ENCODE measurements at regions not wholly inside any gene's neighbourhood (a gene's known extent, or its start where the extent isn't known, plus 50 kb on each side); places are given as distances from the start of the nearest gene placed in this dataset.
"Not testable (repeated sequence)": the region's sequence is repeated elsewhere in the genome, so short reads cannot be mapped to it uniquely, and the experiment has no call there.

DNA sequence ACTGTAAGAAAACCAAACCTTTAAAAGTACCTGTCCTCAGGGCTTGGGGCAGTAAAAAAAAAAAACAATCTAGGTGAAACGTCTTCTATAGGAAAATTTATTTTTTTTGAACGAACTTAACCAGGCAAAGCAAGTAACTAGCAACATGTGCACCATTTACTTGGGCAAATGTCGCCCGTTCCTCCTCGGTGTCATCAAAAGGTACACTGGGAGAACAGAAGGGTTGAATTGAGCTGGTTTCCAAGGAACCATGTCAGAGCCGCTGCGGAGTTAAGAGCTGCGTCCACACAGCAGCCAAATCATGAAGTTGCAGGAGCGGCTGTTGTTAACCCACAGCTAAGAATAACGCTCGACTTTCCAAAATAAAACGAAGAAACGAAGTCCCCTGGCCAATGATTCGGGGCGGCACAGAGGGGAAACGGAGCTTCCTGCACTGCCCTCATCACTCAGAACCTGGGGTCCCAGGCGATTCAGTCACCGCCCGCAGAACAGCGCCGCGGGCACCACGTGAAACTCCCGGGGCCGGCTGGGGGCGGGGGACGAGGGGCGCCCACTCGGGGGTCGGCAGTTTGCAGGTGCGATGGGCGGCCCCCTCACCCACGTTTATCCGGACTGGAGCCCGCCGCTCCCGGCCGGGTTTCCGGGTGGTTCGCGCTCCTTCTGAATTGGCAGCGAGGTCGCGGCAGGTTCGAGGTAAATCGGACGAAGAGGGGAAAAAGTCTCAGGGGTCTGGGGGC is 53.6 kb upstream of the PLGLB1 start:
- DNase-seq (ENCODE audit: low read depth) = not testable (repeated sequence)

DNA sequence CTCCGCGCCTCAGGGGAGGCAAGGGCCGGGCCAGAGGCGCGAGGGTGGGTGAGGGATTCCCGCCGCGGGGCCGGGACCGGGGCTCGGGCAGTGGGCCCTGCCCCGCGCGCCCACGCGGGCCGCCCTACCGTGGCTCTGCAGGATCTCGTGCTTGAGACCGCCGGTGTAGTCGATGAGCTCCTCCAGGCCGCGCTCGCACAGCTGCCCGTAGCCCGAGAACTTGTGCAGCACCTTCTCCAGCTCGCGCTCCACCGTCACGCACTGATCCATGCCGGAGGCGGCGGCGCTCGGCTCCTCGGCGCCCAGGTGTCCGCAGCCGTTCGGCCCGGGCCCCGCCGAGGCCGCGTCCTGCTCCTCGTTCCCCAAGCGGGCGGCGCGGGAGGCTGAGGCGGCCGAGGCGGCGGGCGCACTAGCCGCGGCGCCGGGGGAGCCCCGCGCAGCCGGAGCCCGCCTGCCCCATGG is 54.2 kb upstream of the PLGLB1 start:
- DNase-seq (ENCODE audit: low read depth) = peak; percentile 56

DNA sequence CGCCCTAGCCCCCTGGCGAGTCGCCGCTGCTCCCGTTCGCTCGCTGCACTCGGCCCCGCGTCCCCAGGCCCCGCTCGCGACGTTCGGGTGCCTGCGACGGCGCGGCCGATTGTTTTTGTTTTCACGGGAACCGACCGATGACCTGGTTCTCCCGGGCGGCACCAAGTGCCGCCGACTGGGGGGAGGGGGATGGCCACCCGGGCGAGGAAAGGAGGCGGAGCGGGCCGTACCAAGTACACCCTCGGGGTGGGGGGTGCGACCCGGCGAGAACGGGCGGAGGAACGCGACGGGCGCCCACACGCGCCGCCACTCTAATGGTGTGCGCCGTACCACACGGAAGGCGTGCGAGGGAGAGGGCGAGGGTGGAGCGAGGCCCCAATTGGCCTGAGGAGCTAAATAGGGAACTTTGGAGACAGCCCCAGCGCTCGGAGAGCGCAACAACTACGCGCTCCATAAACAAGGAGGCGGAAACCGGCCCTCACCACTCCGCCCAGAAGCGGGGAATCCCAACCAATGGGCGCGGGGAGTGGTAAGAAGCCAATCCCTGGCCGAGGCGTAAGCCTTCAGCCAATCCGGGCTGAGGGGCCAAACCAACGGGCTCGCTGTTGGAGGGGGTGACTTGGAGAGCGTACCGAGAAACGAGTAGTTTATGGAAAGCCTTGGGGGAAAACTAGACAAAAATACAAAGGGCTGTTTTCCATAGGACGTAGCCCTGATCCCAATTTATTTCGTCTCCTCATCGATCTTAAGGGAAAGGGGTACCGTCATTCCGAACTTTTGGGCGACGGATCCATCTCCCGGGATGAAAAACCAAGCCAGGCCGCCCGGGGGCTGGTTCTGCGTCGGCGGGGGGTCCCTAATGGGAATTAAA is 54.8 kb upstream of the PLGLB1 start:
- peak; percentile 89 for DNase-seq (ENCODE audit: low read depth)

DNA sequence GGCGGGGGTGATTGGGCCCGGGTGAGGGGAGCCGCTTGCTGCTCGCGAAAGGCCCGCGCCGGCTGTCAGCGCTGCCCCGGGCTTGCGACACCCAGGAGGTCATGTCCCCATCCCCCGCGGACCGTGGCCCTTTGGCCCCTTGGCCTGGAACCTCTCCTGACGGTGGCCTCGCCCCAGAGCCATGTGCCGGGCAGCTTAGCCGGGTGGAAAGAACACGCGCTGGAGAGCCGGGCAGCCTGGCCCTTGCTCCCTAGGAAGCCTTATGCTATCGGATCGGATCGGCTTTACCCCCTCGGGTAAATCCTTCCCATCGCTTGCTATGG is 55.4 kb upstream of the PLGLB1 start:
- not testable (repeated sequence) for DNase-seq (ENCODE audit: low read depth)

DNA sequence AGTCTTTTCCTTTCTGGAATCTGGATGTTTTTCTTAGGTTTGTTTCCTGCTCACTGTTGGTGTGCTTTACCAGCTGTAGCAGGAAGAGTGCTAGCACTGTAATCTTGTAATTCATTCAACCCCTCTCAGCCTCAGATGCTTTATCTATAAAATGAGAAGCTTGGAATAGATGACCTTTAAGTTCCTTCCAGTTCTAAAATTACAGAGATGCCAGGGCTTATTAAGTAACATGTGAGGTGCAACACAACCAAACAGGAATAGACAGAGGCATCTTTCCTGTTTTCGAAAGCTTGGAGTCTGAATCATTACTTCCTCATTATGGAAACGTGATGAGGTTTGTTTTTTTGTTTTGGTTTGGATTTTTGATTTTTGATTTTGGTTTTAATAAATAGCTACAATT is 60.1 kb upstream of the PLGLB1 start:
- DNase-seq (ENCODE audit: low read depth) = not testable (repeated sequence)

DNA sequence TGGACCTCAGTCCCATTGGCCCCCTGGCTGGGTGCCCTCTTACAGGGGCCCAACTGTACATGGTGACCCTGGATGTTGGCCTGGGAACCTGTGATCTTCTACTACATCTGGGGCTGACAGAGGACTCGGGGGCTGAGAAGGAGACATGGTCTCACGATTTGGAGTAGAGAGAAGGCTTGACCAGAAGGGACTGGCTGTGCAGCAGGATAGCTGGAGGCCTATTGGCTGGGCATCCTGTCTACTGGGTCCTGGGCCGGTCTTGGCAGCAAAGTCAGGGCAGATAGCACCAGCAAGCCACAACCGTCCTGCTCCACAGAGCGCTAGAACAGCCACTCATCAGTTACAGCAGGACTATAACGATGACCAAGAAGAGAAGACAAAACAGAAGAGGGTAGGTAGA is 66.4 kb upstream of the PLGLB1 start:
- DNase-seq (ENCODE audit: low read depth) = not testable (repeated sequence)

DNA sequence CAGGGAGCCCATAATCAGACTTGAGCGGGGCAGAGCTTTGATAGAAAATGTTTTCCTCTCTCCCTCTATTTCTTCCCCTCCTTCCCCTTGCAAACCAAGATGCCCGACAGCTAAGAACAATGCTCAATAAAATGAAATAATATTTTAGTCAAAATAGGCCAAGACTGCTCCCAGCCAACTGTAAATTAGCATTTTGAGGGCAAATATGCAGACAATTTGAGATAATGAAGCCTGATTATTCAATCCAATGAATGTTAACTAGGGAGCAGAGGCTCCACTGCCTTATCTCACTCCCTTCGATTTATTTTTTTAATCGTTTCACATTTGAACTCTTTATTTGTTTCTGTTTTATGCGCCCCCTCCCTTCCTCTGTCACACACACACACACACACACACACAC is 67.8 kb upstream of the PLGLB1 start:
- not testable (repeated sequence) for DNase-seq (ENCODE audit: low read depth)

DNA sequence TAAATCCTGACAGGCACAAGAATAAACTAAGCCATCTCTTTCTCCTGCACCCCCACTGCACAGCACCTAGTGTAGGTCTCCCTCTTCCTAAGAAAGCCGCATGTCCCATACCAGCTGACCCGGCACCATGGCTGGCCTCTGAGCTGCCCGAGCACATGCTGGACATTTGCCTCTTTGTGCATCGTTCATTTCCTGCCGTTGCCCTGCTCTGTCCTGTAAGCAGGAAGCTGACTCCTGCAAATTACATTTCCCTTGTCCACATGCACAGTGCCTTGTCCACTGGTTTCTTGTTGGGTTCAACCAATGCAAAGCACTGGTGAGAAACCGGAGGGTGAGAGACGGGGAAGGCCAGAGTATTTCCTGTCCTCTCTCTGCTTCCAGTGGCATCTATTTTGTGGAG is 71.6 kb upstream of the PLGLB1 start:
- not testable (repeated sequence) for DNase-seq (ENCODE audit: low read depth)

DNA sequence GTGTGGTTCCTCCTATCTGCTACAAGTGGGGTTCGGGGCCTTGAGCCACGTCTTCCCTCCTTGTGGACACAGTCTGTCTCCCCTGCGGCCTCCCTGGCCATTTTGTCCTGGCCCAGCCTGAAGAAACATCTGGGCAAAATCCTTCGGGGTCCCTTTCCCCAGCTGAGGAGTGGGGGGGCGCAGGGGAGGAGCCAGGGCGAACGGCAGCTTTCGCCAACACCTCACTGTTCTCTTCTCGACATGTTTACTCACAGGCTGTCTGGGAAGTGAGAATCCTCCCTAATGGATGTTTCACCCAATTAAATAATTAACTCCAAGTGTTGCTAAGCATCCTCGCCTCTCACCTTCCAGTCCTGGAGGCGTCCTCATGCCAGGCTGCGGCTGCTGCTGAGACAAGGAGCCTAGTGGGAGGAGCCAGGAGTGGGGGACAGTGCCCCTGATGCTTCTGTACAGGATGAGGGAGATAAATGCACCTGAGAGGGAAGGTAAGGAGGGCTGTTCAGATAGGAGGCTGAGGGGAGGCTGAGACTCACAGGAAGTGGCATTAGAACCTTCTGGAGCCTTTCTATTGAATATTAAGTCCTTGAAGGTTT is 72.4 kb upstream of the PLGLB1 start:
- DNase-seq (ENCODE audit: low read depth) = not testable (repeated sequence)

DNA sequence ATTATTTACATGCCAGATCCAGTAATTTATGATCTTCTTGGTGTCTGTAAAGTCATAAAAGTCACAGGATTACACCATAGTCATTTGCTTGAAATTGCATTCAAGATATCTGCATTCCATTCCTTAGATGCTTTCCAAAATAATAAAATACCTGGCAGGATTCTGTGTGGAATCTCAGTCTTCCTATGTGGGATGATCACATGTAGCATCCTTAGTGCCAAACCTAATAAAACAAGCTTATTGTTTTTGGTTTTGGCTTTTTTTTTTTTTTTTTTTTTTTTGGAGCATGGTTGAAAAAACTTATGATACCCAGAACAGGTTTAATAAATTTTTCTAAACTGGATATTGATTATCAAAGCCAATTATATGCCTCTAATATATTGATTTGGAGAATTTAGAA is 74.2 kb upstream of the PLGLB1 start:
- DNase-seq (ENCODE audit: low read depth) = not testable (repeated sequence)

DNA sequence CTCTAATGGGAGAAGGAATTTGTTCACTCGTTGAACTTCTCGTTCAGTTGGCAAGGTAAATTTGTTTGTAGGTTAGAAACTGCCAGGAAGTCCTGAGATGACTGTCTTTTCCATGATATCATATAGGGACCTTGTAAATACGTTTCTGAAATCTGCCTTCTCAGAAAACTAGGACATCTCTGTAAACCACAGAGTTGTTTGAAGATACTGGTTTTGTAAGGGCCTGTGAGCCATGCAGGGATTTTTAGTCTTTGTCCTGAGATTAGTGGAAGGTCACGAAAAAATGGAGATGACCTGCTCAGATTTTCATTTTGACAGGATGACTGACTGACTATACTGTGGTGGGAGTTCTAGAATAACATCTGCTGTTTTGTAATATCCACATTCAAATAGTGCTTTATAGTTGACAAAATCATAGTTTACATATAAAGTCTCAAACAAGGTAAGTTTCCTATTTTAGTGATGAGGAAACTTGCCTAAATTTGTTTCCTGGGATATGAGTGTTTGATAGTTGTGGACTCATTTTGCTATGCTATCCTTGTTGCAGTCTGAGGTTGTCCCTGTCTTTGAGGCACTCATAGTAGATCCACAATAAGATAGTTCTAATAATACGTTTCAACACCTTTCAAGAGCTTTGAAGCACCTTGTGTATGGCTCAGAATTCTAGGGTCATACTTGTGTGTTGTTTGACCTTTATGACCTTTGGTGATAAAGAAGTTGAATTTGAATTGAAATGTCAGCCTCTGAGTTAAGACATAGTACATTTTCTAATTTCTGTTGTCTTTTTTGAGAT is 107.3 kb upstream of the PLGLB1 start:
- not testable (repeated sequence) for DNase-seq (ENCODE audit: low read depth)

DNA sequence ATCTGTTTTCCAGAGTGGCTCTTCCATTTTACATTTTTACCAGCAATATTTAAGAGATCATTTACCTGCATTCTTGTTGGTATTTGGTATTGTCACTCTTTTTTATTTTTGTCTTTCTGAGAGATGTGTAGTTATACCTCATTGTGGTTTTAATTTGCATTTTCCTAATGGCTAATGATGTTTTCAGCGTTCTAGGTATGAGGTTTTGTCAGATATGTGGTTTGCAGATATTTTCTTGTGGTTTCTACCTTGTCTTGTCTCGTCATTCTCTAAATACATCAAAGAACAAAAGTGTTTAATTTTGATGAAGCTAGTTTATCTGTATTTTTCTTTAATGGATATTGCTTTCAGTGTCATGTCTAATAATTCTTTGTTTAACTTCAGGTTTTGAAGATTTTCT is 110.9 kb upstream of the PLGLB1 start:
- not testable (repeated sequence) for DNase-seq (ENCODE audit: low read depth)

DNA sequence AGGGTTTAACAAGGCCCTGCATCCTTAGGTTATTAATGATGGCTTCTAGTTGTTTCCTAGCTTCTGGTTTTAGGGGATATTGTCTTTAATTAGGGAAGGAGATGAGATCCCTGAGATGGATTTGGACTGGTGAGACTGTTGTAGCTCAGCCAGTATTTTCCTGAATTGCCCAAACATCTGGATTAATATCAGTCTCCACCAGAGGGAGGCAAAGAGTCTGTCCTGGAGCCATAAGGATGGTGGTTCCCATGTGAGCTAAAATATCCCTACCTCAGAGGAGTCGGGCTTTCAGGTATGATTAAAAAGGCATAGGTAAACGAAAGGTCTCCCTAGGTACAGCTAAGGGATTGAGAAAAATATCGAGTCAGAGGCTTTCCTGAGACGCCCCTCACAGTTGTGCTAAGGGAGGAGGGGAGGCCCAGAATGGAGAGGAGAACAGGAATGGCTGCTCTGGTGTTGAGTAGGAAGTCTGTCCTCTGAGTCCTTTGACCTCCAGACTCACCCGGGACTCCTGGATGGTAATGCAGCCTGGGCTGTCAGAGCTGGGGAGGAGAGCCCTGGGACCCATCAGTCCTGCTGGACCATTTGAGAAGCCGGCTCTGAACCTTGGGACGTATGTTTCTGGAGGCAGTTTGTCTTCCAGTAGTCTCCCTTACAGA is 130.3 kb upstream of the PLGLB1 start:
- not testable (repeated sequence) for DNase-seq (ENCODE audit: low read depth)

DNA sequence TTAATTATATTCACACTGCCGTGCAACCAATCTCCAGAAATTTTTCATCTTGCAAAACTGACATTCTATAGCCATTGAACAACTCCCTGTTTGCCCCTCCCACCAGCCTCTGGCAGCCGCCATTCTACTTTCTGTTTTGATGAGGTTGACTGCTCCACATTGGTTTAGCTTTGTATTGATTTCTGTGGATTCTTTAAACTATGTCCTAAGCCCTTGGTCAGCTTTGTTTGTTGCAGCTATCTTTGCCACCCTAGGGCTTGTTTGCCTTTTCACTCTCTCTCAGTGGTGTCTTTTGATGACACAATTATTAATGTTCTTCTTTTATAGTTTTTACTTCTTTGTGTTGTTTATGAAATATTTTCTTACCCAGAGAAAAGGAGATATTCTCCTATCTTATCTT is 152.8 kb upstream of the PLGLB1 start:
- not testable (repeated sequence) for DNase-seq (ENCODE audit: low read depth)

DNA sequence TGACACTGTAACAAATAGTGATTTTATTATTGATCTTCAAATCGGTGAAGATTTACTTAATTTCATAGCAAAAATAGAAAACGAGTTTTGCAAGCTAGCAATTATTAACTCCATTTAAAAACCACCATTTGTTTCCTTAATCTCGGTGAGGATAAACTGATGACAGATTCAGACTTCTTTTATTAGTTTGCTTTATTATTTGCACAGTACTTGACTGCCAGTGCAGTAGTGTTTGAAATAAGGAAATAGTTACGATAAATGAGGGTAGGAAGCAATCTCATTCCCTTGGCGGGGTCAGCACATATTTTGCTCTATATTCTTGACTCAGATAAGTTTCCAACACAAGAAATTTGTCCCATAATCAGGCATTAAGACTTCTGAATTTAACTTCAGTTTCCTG is 161.7 kb upstream of the PLGLB1 start:
- not testable (repeated sequence) for DNase-seq (ENCODE audit: low read depth)

DNA sequence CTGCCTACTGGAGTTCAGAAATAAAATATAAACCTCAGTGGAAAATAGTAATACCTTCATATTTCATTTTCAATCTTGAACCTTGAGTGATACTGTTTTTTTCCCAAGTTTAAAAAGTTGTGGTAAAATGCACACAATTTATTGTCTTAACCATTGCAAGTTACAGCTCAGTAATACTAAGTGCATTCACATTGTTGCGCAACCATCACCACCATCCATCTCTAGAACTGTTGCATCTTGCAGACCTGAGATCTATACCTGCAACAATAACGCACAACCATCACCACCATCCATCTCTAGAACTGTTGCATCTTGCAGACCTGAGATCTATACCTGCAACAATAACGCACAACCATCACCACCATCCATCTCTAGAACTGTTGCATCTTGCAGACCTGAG is 162.6 kb upstream of the PLGLB1 start:
- DNase-seq (ENCODE audit: low read depth) = not testable (repeated sequence)

DNA sequence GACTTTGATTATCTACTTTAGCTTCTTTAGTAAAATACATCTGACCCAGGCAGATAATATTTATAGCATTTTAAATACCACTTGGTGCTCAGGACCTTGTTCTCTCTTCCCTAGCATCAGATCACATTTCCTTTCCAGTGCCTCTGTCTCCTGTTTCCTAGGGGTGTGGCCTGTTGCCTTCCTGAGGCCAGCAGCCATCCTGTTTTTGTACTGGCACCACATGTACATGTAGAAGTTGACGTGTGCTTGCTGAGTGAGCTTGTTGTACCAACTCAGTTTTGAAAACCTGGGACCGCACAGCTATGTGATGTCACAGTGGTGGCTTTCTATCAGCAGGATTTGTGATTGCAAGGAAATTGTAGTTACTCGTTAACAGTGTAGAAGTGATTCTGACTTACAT is 167.6 kb upstream of the PLGLB1 start:
- not testable (repeated sequence) for DNase-seq (ENCODE audit: low read depth)

DNA sequence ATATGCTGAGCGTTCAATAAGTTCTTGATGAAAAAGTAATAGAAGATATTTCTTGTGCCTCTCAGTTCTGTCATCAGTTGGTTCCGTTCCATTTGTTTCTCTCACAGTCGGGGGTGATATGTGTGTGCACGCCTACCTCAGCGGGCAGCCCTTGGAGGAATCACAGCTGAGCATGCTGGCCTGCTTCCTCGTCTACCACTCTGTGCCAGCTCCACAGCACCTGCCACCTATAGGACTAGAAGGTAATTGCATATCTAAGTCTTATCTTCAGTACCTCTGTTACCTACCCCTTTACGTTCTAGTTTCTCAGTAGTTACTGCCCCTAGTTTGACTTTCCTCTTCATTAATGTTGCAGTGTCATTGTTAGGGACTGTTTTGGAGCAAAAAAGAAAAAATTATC is 171.7 kb upstream of the PLGLB1 start:
- not testable (repeated sequence) for DNase-seq (ENCODE audit: low read depth)

DNA sequence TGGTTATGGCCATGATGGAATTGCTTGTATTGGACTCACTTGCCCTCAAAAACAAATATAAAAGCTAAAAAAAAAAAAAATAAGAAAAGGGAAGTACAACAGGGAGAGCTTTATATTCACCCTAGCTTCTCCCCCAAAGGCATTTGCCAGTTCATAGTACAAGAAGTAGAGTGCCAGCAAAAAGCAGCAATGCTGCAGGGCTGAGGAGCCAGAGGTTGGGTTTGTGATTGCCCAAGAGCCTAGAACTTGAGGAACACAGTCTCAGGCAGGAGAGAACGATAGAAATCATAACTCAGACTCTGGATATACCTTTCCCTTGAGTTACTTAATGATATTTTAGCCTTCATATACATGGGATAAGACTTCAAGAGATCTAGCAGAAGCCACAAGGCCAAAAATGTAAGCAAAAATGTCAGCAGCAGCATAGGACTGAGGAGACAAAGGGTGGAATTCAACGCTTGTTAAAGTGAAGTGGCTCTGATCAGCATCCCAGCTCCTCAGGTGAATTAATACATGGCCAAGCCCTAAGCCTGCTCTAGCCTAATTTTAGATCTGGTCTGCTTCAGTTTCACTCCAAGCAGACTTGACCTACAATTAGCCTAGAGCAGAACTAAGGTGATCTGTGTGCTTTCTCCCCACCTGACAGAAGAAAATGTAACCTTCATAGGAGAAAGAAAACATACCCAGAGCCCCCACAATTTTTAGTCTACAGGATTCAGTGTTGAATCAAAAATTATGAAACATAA is 172.8 kb upstream of the PLGLB1 start:
- DNase-seq (ENCODE audit: low read depth) = not testable (repeated sequence)

DNA sequence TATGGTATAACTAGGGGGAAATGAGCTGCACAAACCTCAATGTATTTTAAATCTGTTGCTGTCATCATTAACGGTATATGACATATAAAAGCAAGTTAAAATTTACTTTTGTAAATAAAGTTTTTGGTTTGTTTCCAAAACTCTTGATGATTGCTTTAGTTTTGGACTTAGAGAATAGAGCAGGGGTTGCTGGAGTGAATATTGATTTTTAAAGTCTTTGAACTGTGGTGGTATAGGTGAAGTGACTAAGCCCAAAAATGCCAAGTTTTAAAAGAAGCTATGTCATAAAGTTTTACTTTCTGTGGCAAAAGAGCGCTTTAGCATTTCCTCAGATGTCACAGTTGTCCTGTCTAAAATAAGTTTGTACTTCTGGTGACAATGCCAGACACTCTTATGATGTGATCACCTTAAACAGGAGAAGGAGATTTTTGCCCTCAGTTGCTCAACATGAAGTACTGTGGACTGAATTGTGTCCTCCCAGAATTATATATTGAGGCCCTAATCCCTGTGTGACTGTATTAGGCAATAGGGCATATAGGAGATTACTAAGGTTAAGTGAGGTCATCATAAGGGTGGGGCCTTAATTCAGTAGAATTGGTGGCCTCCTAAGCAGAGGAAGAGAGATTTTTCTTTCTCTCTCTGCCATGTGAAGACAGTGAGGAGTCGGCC is 175.2 kb upstream of the PLGLB1 start:
- not testable (repeated sequence) for DNase-seq (ENCODE audit: low read depth)

Measured in amniotic epithelial cell (primary cell).